H9 (cell line): ENCODE measurements at regions not wholly inside any gene's neighbourhood (a gene's known extent, or its start where the extent isn't known, plus 50 kb on each side); places are given as distances from the start of the nearest gene placed in this dataset.

Experiments
- DNase-seq: peaks from one replicate; pipeline ENCODE4 v3.0.0-alpha.2; 2017
- H2AFZ ChIP-seq: one replicate; pipeline ENCODE4 v1.6.1; 2013; ENCODE audit warnings: mild to moderate bottlenecking, low read length, control low read depth, moderate library complexity
- H2AK5ac ChIP-seq: 2 replicates; pipeline ENCODE4 v1.6.1; 2013; ENCODE audit warnings: low read length, control low read depth, mixed read lengths; ENCODE audit not compliant: insufficient read length
- H2BK120ac ChIP-seq: one replicate; pipeline ENCODE4 v1.6.1; 2013; ENCODE audit warnings: low read depth, mild to moderate bottlenecking, low read length, control low read depth, inconsistent platforms; ENCODE audit not compliant: poor library complexity, severe bottlenecking
- H2BK12ac ChIP-seq: 2 replicates; pipeline ENCODE4 v1.6.1; 2013; ENCODE audit warnings: low read length, control low read depth, mixed read lengths, low read depth; ENCODE audit not compliant: insufficient read length
- H2BK15ac ChIP-seq: 2 replicates; pipeline ENCODE4 v1.6.1; 2013; ENCODE audit warnings: low read depth, low read length, control low read depth
- H2BK20ac ChIP-seq: one replicate; pipeline ENCODE4 v1.6.1; 2013; ENCODE audit warnings: low read depth, mild to moderate bottlenecking, low read length, control low read depth, inconsistent platforms; ENCODE audit not compliant: poor library complexity, severe bottlenecking
- H2BK5ac ChIP-seq: 2 replicates; pipeline ENCODE4 v1.6.1; 2013; ENCODE audit warnings: low read length, control low read depth, mixed read lengths; ENCODE audit not compliant: insufficient read length
- H3K14ac ChIP-seq: 2 replicates; pipeline ENCODE4 v1.6.1; 2013; ENCODE audit warnings: low read length, control low read depth; ENCODE audit not compliant: insufficient read depth
- H3K18ac ChIP-seq: 2 replicates; pipeline ENCODE4 v1.6.1; 2013; ENCODE audit warnings: low read depth, mild to moderate bottlenecking, mixed read lengths, low read length, control low read depth; ENCODE audit not compliant: insufficient read length
- H3K23ac ChIP-seq: 2 replicates; pipeline ENCODE4 v1.6.1; 2013; ENCODE audit warnings: low read length, control low read depth, mixed read lengths, low read depth; ENCODE audit not compliant: insufficient read length
- H3K23me2 ChIP-seq: 2 replicates; pipeline ENCODE4 v1.6.1; 2013; ENCODE audit warnings: low read depth, mild to moderate bottlenecking, mixed read lengths, low read length, control low read depth; ENCODE audit not compliant: insufficient read length, poor library complexity, severe bottlenecking
- H3K27ac ChIP-seq: 2 replicates; pipeline ENCODE4 v1.5.1; 2013; ENCODE audit warnings: low read length, control low read depth, mixed read lengths, low read depth; ENCODE audit not compliant: insufficient read length
- H3K27me3 ChIP-seq: 2 replicates; pipeline ENCODE4 v1.6.1; 2013; ENCODE audit warnings: low read length, control low read depth, inconsistent platforms; ENCODE audit not compliant: insufficient read depth
- H3K4ac ChIP-seq: 2 replicates; pipeline ENCODE4 v1.6.1; 2013; ENCODE audit warnings: low read depth, mild to moderate bottlenecking, control low read depth, inconsistent platforms, low read length, moderate library complexity
- H3K4me1 ChIP-seq: 2 replicates; pipeline ENCODE4 v1.6.1; 2013; ENCODE audit warnings: low read length, control low read depth, inconsistent platforms; ENCODE audit not compliant: insufficient read depth
- H3K4me2 ChIP-seq: 2 replicates; pipeline ENCODE4 v1.6.1; 2013; ENCODE audit warnings: low read length, control low read depth, mixed read lengths; ENCODE audit not compliant: insufficient read length, insufficient read depth
- H3K56ac ChIP-seq: 2 replicates; pipeline ENCODE4 v1.6.1; 2013; ENCODE audit warnings: low read depth, mild to moderate bottlenecking, mixed read lengths, low read length, control low read depth; ENCODE audit not compliant: insufficient read length
- H3K79me1 ChIP-seq: 2 replicates; pipeline ENCODE4 v1.6.1; 2013; ENCODE audit warnings: low read depth, mild to moderate bottlenecking, moderate library complexity, low read length, control low read depth, inconsistent platforms; ENCODE audit not compliant: insufficient read depth, poor library complexity, severe bottlenecking
- H3K79me2 ChIP-seq: 2 replicates; pipeline ENCODE4 v1.6.1; 2013; ENCODE audit warnings: low read length, control low read depth, inconsistent platforms; ENCODE audit not compliant: insufficient read depth
- H3K9ac ChIP-seq: 2 replicates; pipeline ENCODE4 v1.6.1; 2013; ENCODE audit warnings: low read length, control low read depth, mixed read lengths; ENCODE audit not compliant: insufficient read length; ENCODE audit errors: extremely low read depth
- H3K9me3 ChIP-seq: one replicate; pipeline ENCODE4 v1.6.1; 2013; ENCODE audit warnings: low read depth, low read length, inconsistent platforms; ENCODE audit not compliant: control insufficient read depth
- H3T11ph ChIP-seq: one replicate; pipeline ENCODE4 v1.6.1; 2013; ENCODE audit warnings: mild to moderate bottlenecking, low read length, control low read depth, inconsistent platforms
- H4K20me1 ChIP-seq: one replicate; pipeline ENCODE4 v1.6.1; 2013; ENCODE audit not compliant: control insufficient read depth, insufficient read length, insufficient read depth
- H4K5ac ChIP-seq: 2 replicates; pipeline ENCODE4 v1.6.1; 2013; ENCODE audit warnings: low read depth, mild to moderate bottlenecking, mixed read lengths, low read length, control low read depth; ENCODE audit not compliant: insufficient read length
- H4K8ac ChIP-seq: replicated peaks from 2 replicates; pipeline ENCODE4 v1.6.1; 2013; ENCODE audit warnings: low read length, control low read depth, mixed read lengths, low read depth; ENCODE audit not compliant: insufficient read length
- H4K91ac ChIP-seq: 2 replicates; pipeline ENCODE4 v1.6.1; 2013; ENCODE audit warnings: low read depth, mild to moderate bottlenecking, moderate library complexity, mixed read lengths, low read length, control low read depth; ENCODE audit not compliant: insufficient read length
- H3K27ac Mint-ChIP-seq, 3 experiments: 2 replicates in 2 of 3; 3 replicates in 1 of 3; pipeline ENCODE4 v1.8.0; 2020 to 2021; ENCODE audit warnings: mixed read lengths in 3 of 3, mild to moderate bottlenecking in 1 of 3, moderate library complexity in 1 of 3
- H3K27me3 Mint-ChIP-seq: 2 replicates; pipeline ENCODE4 v1.8.0; 2021; ENCODE audit warnings: low read depth, mild to moderate bottlenecking, moderate library complexity, mixed read lengths
- H3K36me3 Mint-ChIP-seq, 3 experiments: 2 replicates in 2 of 3; 3 replicates in 1 of 3; pipeline ENCODE4 v1.8.0; 2020 to 2021; ENCODE audit warnings: low read depth in 3 of 3, mixed read lengths in 3 of 3; ENCODE audit not compliant: insufficient read depth in 1 of 3
- H3K4me1 Mint-ChIP-seq, 2 experiments: 2 replicates each; pipeline ENCODE4 v1.8.0; 2020; ENCODE audit warnings: mixed read lengths in 2 of 2
- H3K4me3 Mint-ChIP-seq, 2 experiments: 2 replicates in 1 of 2; 3 replicates in 1 of 2; pipeline ENCODE4 v1.8.0; 2020 to 2021; ENCODE audit warnings: mild to moderate bottlenecking in 2 of 2, mixed read lengths in 2 of 2, moderate library complexity in 1 of 2
- H3K9me3 Mint-ChIP-seq, 2 experiments: 2 replicates in 1 of 2; 3 replicates in 1 of 2; pipeline ENCODE4 v1.8.0; 2020; ENCODE audit warnings: mild to moderate bottlenecking in 2 of 2, mixed read lengths in 2 of 2, moderate library complexity in 1 of 2
- WGBS: extraction: QIAGEN DNeasy Blood & Tissue Kit; methylation state at CpG from one replicate; pipeline ENCODE4 v1.1.7; 2013; ENCODE audit warnings: missing lambda C conversion rate, low lambda C conversion rate, mixed read lengths; ENCODE audit not compliant: insufficient read length; ENCODE audit errors: extremely low coverage; 5-methylcytosine and 5-hydroxymethylcytosine counted together
- TF ChIP-seq, protein P1 (sequence below): fragments of 200-600 bp; sonication (generic); conservative IDR thresholded peaks from 3 replicates; pipeline ENCODE4 v1.8.0; 2021; ENCODE audit warnings: antibody characterized with exemption, mild to moderate bottlenecking

DNA sequence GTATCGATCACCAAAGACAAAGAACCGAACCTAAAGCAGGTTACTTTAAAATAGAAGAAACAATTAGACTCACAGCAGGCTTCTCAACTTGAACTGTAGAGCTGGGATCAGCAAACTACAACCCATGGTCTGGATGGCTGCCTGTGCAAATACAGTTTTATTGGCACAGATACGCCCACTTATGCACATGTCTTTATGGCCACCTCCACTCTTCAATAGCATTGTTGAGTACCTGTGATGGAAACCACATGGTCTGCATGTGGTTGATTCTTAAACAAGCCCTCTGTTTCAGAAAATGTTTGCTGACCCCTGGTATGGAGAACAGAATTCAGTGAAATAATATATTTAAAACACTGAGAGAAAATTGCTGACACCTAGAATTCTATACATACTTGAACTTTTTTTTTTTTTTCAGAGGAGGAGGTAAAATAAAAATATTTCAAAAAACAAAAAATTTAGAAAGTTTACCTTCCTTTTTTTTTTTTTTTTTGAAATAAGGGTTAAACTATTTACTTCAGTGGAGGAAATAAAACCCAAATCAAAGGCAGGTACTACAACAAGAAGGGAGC lies 263.8 kb upstream of the ATP10A start:
- no CpG with 5 or more reads among the region's 3 CpGs for WGBS
- Histone ChIP-seq H4K8ac (no peak overlapping the region), H3K79me2 (no peaks in the 10 kb centered on the region), H3K4me1 (peaks cover 3% of the 10 kb centered on the region; the same call in 1 of the 2 replicates), H4K91ac (no peak overlapping the region), H3K9ac (no peak overlapping the region), H3K27ac (no peak overlapping the region), H3K79me1 (no peaks in the 10 kb centered on the region), H2BK12ac (no peak overlapping the region), H2BK15ac (no peak overlapping the region), H2BK20ac (no peak overlapping the region), H2BK5ac (no peak overlapping the region), H3K23ac (no peak overlapping the region), H4K20me1 (no peaks in the 10 kb centered on the region), H3K56ac (no peak overlapping the region), H3K4ac (no peak overlapping the region), H3K27me3 (no peaks in the 10 kb centered on the region), H3T11ph (no peak overlapping the region), H3K9me3 (no peaks in the 10 kb centered on the region), H3K18ac (no peak overlapping the region), H3K14ac (no peak overlapping the region), H4K5ac (no peak overlapping the region), H2BK120ac (no peak overlapping the region), H2AK5ac (no peak overlapping the region), H3K4me2 (no peak overlapping the region), H3K23me2 (no peaks in the 10 kb centered on the region), H2AFZ (no peak overlapping the region)
- peaks cover 26 to 46% of the 10 kb centered on the region in 2 experiments for H3K4me1 Mint-ChIP-seq
- peaks cover 0 to 10% (median 3%) of the 10 kb centered on the region in 3 experiments; a peak in 3 of 7 replicates for H3K36me3 Mint-ChIP-seq
- TF ChIP-seq, protein P1, sequence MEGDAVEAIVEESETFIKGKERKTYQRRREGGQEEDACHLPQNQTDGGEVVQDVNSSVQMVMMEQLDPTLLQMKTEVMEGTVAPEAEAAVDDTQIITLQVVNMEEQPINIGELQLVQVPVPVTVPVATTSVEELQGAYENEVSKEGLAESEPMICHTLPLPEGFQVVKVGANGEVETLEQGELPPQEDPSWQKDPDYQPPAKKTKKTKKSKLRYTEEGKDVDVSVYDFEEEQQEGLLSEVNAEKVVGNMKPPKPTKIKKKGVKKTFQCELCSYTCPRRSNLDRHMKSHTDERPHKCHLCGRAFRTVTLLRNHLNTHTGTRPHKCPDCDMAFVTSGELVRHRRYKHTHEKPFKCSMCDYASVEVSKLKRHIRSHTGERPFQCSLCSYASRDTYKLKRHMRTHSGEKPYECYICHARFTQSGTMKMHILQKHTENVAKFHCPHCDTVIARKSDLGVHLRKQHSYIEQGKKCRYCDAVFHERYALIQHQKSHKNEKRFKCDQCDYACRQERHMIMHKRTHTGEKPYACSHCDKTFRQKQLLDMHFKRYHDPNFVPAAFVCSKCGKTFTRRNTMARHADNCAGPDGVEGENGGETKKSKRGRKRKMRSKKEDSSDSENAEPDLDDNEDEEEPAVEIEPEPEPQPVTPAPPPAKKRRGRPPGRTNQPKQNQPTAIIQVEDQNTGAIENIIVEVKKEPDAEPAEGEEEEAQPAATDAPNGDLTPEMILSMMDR: no peak
- peaks cover 0 to 1% of the 10 kb centered on the region in 2 experiments; a peak in 1 of 5 replicates for H3K9me3 Mint-ChIP-seq
- DNase-seq: no peak
- no peak overlapping the region for H3K4me3 Mint-ChIP-seq
- H3K27me3 Mint-ChIP-seq: peaks cover 8% of the 10 kb centered on the region
- H3K27ac Mint-ChIP-seq: no peak overlapping the region
